ENCODE measurements at regions not wholly inside any gene's neighbourhood (a gene's known extent, or its start where the extent isn't known, plus 50 kb on each side); places are given as distances from the start of the nearest gene placed in this dataset.

GRCh38 chr6:23964865-23965264 is 161.2 kb upstream of the NRSN1 start:
- Histone ChIP-seq H2AFZ (ENCODE audit: low read length) (no peak overlapping the region), H3K9me2 (ENCODE audit: low read depth, low read length) (no peaks in the 10 kb centered on the region)

GRCh38 chr6:23969344-23969743 is 156.7 kb upstream of the NRSN1 start:
- Histone ChIP-seq H4K20me1 (ENCODE audit: insufficient read depth, low read length) (no peaks in the 10 kb centered on the region), H3K9me3 (ENCODE audit: low read length) (no peaks in the 10 kb centered on the region), H3K27me3 (ENCODE audit: insufficient read depth, low read length) (no peaks in the 10 kb centered on the region), H3K9ac (ENCODE audit: low read length) (no peak overlapping the region), H3K36me3 (ENCODE audit: insufficient read depth, low read length) (no peaks in the 10 kb centered on the region), H2AFZ (ENCODE audit: low read length) (no peak overlapping the region), H3K4me3 (ENCODE audit: low read depth, low read length, poor library complexity, severe bottlenecking) (no peak overlapping the region), H3K4me2 (ENCODE audit: low read length) (no peak overlapping the region), H3K9me2 (ENCODE audit: low read depth, low read length) (no peaks in the 10 kb centered on the region), H3K27ac (ENCODE audit: low read depth, low read length, poor library complexity, severe bottlenecking) (no peak overlapping the region), H3K79me2 (ENCODE audit: insufficient read depth, low read length) (no peaks in the 10 kb centered on the region), H3F3A (ENCODE audit: insufficient read depth, low read length) (no peaks in the 10 kb centered on the region), H3K4me1 (ENCODE audit: insufficient read depth, low read length, severe bottlenecking) (no peaks in the 10 kb centered on the region)
- TF ChIP-seq EZH2 (IDR thresholded peaks at IDR 0.05; ENCODE audit: borderline replicate concordance, low read length): no peak
- TF ChIP-seq, protein P1, sequence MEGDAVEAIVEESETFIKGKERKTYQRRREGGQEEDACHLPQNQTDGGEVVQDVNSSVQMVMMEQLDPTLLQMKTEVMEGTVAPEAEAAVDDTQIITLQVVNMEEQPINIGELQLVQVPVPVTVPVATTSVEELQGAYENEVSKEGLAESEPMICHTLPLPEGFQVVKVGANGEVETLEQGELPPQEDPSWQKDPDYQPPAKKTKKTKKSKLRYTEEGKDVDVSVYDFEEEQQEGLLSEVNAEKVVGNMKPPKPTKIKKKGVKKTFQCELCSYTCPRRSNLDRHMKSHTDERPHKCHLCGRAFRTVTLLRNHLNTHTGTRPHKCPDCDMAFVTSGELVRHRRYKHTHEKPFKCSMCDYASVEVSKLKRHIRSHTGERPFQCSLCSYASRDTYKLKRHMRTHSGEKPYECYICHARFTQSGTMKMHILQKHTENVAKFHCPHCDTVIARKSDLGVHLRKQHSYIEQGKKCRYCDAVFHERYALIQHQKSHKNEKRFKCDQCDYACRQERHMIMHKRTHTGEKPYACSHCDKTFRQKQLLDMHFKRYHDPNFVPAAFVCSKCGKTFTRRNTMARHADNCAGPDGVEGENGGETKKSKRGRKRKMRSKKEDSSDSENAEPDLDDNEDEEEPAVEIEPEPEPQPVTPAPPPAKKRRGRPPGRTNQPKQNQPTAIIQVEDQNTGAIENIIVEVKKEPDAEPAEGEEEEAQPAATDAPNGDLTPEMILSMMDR (IDR thresholded peaks at IDR 0.05; ENCODE audit: low read length): no peak

More at GRCh38 chr6:23964865-23965264, 161.2 kb upstream of the NRSN1 start:
- Histone ChIP-seq H3K27me3 (ENCODE audit: insufficient read depth, low read length) (no peaks in the 10 kb centered on the region), H3K9me3 (ENCODE audit: low read length) (no peaks in the 10 kb centered on the region), H3K9ac (ENCODE audit: low read length) (no peak overlapping the region), H3K79me2 (ENCODE audit: insufficient read depth, low read length) (no peaks in the 10 kb centered on the region), H3K27ac (ENCODE audit: low read depth, low read length, poor library complexity, severe bottlenecking) (no peak overlapping the region), H3K4me2 (ENCODE audit: low read length) (no peak overlapping the region), H3F3A (ENCODE audit: insufficient read depth, low read length) (no peaks in the 10 kb centered on the region), H3K4me3 (ENCODE audit: low read depth, low read length, poor library complexity, severe bottlenecking) (no peak overlapping the region), H3K36me3 (ENCODE audit: insufficient read depth, low read length) (no peaks in the 10 kb centered on the region), H4K20me1 (ENCODE audit: insufficient read depth, low read length) (no peaks in the 10 kb centered on the region), H3K4me1 (ENCODE audit: insufficient read depth, low read length, severe bottlenecking) (no peaks in the 10 kb centered on the region)
- TF ChIP-seq, protein P1 (IDR thresholded peaks at IDR 0.05; ENCODE audit: low read length): no peak
- no peak for TF ChIP-seq EZH2 (IDR thresholded peaks at IDR 0.05; ENCODE audit: borderline replicate concordance, low read length)

DNA sequence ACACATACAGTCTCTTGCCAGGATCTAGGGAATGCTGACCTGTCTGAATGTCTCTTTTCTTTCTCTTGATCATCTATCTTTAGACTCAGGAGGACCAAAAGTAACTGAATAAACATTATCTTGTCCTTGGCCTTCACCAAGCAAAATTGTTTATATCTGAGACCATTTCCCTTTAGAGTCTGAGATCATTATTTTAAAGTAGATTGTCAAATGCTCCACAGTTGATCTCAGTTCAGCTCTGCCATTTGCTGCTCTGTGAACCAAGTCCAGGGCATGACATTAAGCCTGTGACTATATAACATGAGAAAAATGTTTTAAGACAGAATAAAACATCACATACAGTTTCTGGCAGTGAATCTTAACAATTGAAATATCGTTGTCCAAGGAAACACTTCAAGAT is 148.3 kb upstream of the NRSN1 start:
- no peaks in the 10 kb centered on the region for H3K4me1 ChIP-seq (ENCODE audit: insufficient read depth, low read length, severe bottlenecking)
- H3K4me2 ChIP-seq (ENCODE audit: low read length): no peak overlapping the region
- H2AFZ ChIP-seq (ENCODE audit: low read length): no peak overlapping the region
- H3K27ac ChIP-seq (ENCODE audit: low read depth, low read length, poor library complexity, severe bottlenecking): no peak overlapping the region
- H3K27me3 ChIP-seq (ENCODE audit: insufficient read depth, low read length): no peaks in the 10 kb centered on the region
- H3K79me2 ChIP-seq (ENCODE audit: insufficient read depth, low read length): no peaks in the 10 kb centered on the region
- no peaks in the 10 kb centered on the region for H3K9me2 ChIP-seq (ENCODE audit: low read depth, low read length)
- H3K36me3 ChIP-seq (ENCODE audit: insufficient read depth, low read length): no peaks in the 10 kb centered on the region
- no peaks in the 10 kb centered on the region for H3K9me3 ChIP-seq (ENCODE audit: low read length)
- TF ChIP-seq, protein P1 (IDR thresholded peaks at IDR 0.05; ENCODE audit: low read length): no peak
- TF ChIP-seq EZH2 (IDR thresholded peaks at IDR 0.05; ENCODE audit: borderline replicate concordance, low read length): no peak
- H3K4me3 ChIP-seq (ENCODE audit: low read depth, low read length, poor library complexity, severe bottlenecking): no peak overlapping the region
- no peaks in the 10 kb centered on the region for H4K20me1 ChIP-seq (ENCODE audit: insufficient read depth, low read length)
- no peak overlapping the region for H3K9ac ChIP-seq (ENCODE audit: low read length)
- no peaks in the 10 kb centered on the region for H3F3A ChIP-seq (ENCODE audit: insufficient read depth, low read length)

Data from OCI-LY1 (cell line).